GM23248 (cell line): ENCODE measurements at regions not wholly inside any gene's neighbourhood (a gene's known extent, or its start where the extent isn't known, plus 50 kb on each side); places are given as distances from the start of the nearest gene placed in this dataset.

ENCODE experiments used
- DNase-seq: peaks from one replicate; pipeline ENCODE4 v3.0.0-alpha.2; 2015
- H2AFZ ChIP-seq: fragments of 200-600 bp; sonication (generic); 2 replicates; pipeline ENCODE4 v1.6.1; 2016; ENCODE audit warnings: antibody characterized with exemption
- H3F3A ChIP-seq: fragments of 200-600 bp; sonication (generic); 2 replicates; pipeline ENCODE4 v1.6.1; 2016; ENCODE audit warnings: mild to moderate bottlenecking, antibody characterized with exemption, mixed run types; ENCODE audit not compliant: insufficient read depth
- H3K27ac ChIP-seq: fragments of 200-600 bp; sonication (generic); 2 replicates; pipeline ENCODE4 v1.5.1; 2016; ENCODE audit warnings: mild to moderate bottlenecking
- H3K27me3 ChIP-seq: fragments of 200-600 bp; sonication (generic); replicated peaks from 2 replicates; pipeline ENCODE4 v1.6.1; 2016; ENCODE audit warnings: mild to moderate bottlenecking; ENCODE audit not compliant: insufficient read depth
- H3K36me3 ChIP-seq: fragments of 200-600 bp; sonication (generic); 2 replicates; pipeline ENCODE4 v1.6.1; 2016; ENCODE audit warnings: low read depth, mild to moderate bottlenecking
- H3K4me1 ChIP-seq: fragments of 200-600 bp; sonication (generic); 2 replicates; pipeline ENCODE4 v1.6.1; 2016; ENCODE audit warnings: mild to moderate bottlenecking; ENCODE audit not compliant: insufficient read depth
- H3K4me2 ChIP-seq: fragments of 200-600 bp; sonication (generic); one replicate; pipeline ENCODE4 v1.6.1; 2016; ENCODE audit warnings: mild to moderate bottlenecking; ENCODE audit not compliant: unreplicated experiment
- H3K4me3 ChIP-seq: fragments of 200-600 bp; sonication (generic); 2 replicates; pipeline ENCODE4 v1.5.1; 2016; ENCODE audit warnings: mild to moderate bottlenecking
- H3K79me2 ChIP-seq: fragments of 200-600 bp; sonication (generic); 2 replicates; pipeline ENCODE4 v1.6.1; 2016; ENCODE audit warnings: mild to moderate bottlenecking; ENCODE audit not compliant: insufficient read depth
- H3K9ac ChIP-seq: fragments of 200-600 bp; sonication (generic); 2 replicates; pipeline ENCODE4 v1.6.1; 2016; ENCODE audit warnings: mild to moderate bottlenecking
- H3K9me2 ChIP-seq: fragments of 200-600 bp; sonication (generic); 2 replicates; pipeline ENCODE4 v1.6.1; 2016; ENCODE audit warnings: mixed run types, mild to moderate bottlenecking, moderate library complexity; ENCODE audit not compliant: insufficient read depth
- H3K9me3 ChIP-seq: fragments of 200-600 bp; sonication (generic); one replicate; pipeline ENCODE4 v1.6.1; 2017; ENCODE audit warnings: low read depth
- H4K20me1 ChIP-seq: fragments of 200-600 bp; sonication (generic); 2 replicates; pipeline ENCODE4 v1.6.0; 2016; ENCODE audit not compliant: insufficient read depth
- EZH2 ChIP-seq: fragments of 200-600 bp; sonication (generic); IDR thresholded peaks from 2 replicates; pipeline ENCODE4 v1.6.1; 2018; ENCODE audit warnings: antibody characterized with exemption, mild to moderate bottlenecking; ENCODE audit not compliant: insufficient read depth, poor library complexity, severe bottlenecking
- EZH2phosphoT487 ChIP-seq: fragments of 200-600 bp; sonication (generic); IDR thresholded peaks from 2 replicates; pipeline ENCODE4 v1.6.1; 2018; ENCODE audit warnings: antibody characterized with exemption, moderate library complexity, mild to moderate bottlenecking, low read depth; ENCODE audit not compliant: insufficient read depth
- WGBS, 2 experiments: methylation state at CpG; one replicate each; pipeline ENCODE4 v1.1.6; 2015 to 2017; ENCODE audit warnings: low lambda C conversion rate in 2 of 2, low coverage in 1 of 2; ENCODE audit errors: missing lambda C conversion rate in 2 of 2; 5-methylcytosine and 5-hydroxymethylcytosine counted together
- in situ Hi-C: fragments of 300-500 bp; cut with MboI; formaldehyde crosslinking; loops from 2 replicates; pipeline ENCODE4 v1.15.0; 2020

DNA sequence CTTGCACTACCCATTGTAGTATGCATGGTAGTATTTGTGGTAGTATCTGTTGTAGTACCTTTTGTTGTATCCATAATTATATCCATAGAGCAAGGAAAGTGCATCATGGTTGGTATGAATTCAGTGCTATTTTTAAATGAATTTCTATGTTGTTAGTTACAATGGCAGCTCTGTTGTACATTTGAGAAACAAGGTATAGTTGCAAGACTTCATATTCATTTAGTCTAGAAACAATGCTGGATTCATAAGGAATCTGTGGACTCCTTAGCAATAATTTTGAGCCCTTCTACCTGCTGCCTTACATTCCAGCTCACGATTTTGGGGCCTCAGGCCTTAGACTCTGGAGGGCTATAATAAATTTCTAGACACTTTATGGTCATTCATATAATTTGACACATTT is 141.8 kb downstream of the FAM43A start:
- WGBS, 2 experiments: 20 to 32% methylated on average over 1 of the region's 1 CpG
- Histone ChIP-seq H3K9ac (no peak overlapping the region), H3K27ac (no peak overlapping the region), H3F3A (no peaks in the 10 kb centered on the region), H3K79me2 (no peaks in the 10 kb centered on the region), H2AFZ (no peak overlapping the region), H3K36me3 (no peaks in the 10 kb centered on the region), H4K20me1 (no peaks in the 10 kb centered on the region), H3K4me2 (no peak overlapping the region), H3K9me2 (no peaks in the 10 kb centered on the region), H3K4me3 (no peak overlapping the region), H3K4me1 (no peaks in the 10 kb centered on the region), H3K27me3 (no peaks in the 10 kb centered on the region), H3K9me3 (no peaks in the 10 kb centered on the region)
- TF ChIP-seq EZH2phosphoT487 (no peak), EZH2 (no peak)
- no peak for DNase-seq
- in situ Hi-C loops: no loop called here

DNA sequence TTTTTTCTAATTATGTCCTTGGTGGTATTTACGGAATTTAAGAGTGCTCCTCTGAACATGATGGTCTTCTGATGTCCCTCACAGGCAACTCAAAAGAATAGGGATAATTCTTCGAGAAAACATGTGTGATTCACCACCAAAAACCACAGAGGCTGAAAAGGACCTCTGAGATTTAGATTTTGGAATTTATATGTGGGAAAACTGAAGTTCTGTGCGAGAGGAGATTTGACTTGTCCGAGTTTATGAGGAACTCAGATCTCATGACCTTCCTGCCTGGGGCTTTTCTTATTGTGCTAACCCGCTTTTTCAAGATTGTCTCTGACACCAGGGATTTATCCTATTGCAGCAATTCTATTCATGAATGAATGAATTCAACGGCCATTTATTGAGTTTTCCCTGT is 142.4 kb downstream of the FAM43A start:
- DNase-seq: no peak
- H3K4me2 ChIP-seq: no peak overlapping the region

DNA sequence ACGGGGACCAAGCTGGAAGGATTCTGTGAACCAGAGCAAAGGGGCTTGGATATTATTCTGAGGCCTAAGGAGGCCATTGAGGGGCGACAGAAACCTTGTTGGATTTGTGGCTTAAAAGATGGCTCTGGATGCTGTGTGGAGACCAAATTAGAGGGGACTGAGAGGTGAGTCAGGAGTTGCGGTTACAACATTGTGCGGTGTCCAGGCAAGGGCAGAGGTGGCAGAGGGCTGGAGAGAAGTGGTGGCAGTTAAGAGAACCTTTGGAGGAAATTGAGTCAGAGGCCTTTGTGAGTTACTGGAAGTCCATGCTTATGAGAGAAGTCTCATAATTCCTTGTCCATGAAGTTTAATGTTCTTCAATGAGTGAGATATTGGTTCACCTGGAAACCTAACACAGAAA is 143.2 kb downstream of the FAM43A start:
- H2AFZ ChIP-seq: no peak overlapping the region
- in situ Hi-C loops: no loop called here
- no peak overlapping the region for H3K9ac ChIP-seq
- DNase-seq: no peak
- no peaks in the 10 kb centered on the region for H3K9me2 ChIP-seq
- H3F3A ChIP-seq: no peaks in the 10 kb centered on the region
- no peak overlapping the region for H3K27ac ChIP-seq
- H3K4me3 ChIP-seq: no peak overlapping the region
- H3K9me3 ChIP-seq: no peaks in the 10 kb centered on the region
- no peaks in the 10 kb centered on the region for H3K36me3 ChIP-seq
- TF ChIP-seq EZH2phosphoT487 (no peak), EZH2 (no peak)
- no peaks in the 10 kb centered on the region for H3K79me2 ChIP-seq
- H3K4me2 ChIP-seq: no peak overlapping the region
- no peaks in the 10 kb centered on the region for H3K27me3 ChIP-seq
- H3K4me1 ChIP-seq: no peaks in the 10 kb centered on the region
- no peaks in the 10 kb centered on the region for H4K20me1 ChIP-seq
- 70% methylated on average over 4 of the region's 4 CpGs for whole genome bisulfite sequencing, 2 experiments

More for the DNA sequence above, 142.4 kb downstream of the FAM43A start:
- no peaks in the 10 kb centered on the region for H3F3A ChIP-seq
- no peak overlapping the region for H3K4me3 ChIP-seq
- no peaks in the 10 kb centered on the region for H3K4me1 ChIP-seq
- H3K27ac ChIP-seq: no peak overlapping the region
- H3K36me3 ChIP-seq: no peaks in the 10 kb centered on the region
- in situ Hi-C loops: no loop called here
- TF ChIP-seq EZH2phosphoT487: no peak
- no peak for TF ChIP-seq EZH2
- no peak overlapping the region for H3K9ac ChIP-seq
- H2AFZ ChIP-seq: no peak overlapping the region
- no peaks in the 10 kb centered on the region for H3K9me3 ChIP-seq
- H3K27me3 ChIP-seq: no peaks in the 10 kb centered on the region
- no peaks in the 10 kb centered on the region for H3K79me2 ChIP-seq
- 71 to 75% methylated on average over 6 of the region's 6 CpGs for WGBS, 2 experiments
- no peaks in the 10 kb centered on the region for H3K9me2 ChIP-seq
- no peaks in the 10 kb centered on the region for H4K20me1 ChIP-seq

DNA sequence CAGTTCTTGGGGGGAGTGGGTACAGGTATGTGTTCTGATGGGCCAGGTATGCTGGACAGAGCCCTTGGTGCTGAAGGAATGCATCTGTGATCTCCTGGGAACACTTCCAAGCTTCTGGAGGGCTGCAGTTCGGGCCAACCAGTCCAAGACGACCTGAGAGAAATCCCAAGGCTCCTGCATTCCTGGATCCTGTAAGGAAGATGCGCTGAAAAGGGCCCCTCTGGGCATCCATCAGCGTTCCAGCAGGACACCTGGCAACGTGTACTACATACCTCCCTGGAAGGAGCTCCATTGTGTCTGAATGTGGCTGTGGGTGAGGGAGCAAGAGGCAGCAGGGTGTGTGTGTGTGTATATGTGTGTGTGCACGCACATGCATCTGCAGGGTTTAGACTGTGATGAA is 144.7 kb downstream of the FAM43A start:
- Histone ChIP-seq H3K4me2 (no peak overlapping the region), H3K9ac (no peak overlapping the region), H3K4me1 (no peaks in the 10 kb centered on the region), H2AFZ (no peak overlapping the region), H3K9me3 (no peaks in the 10 kb centered on the region), H4K20me1 (no peaks in the 10 kb centered on the region), H3K4me3 (no peak overlapping the region), H3K79me2 (no peaks in the 10 kb centered on the region), H3K36me3 (no peaks in the 10 kb centered on the region), H3K27me3 (no peaks in the 10 kb centered on the region), H3K27ac (no peak overlapping the region), H3K9me2 (no peaks in the 10 kb centered on the region), H3F3A (no peaks in the 10 kb centered on the region)
- DNase-seq: no peak
- in situ Hi-C loops: no loop called here
- 53 to 63% methylated on average over 6 of the region's 6 CpGs for WGBS, 2 experiments
- TF ChIP-seq EZH2 (no peak), EZH2phosphoT487 (no peak)

DNA sequence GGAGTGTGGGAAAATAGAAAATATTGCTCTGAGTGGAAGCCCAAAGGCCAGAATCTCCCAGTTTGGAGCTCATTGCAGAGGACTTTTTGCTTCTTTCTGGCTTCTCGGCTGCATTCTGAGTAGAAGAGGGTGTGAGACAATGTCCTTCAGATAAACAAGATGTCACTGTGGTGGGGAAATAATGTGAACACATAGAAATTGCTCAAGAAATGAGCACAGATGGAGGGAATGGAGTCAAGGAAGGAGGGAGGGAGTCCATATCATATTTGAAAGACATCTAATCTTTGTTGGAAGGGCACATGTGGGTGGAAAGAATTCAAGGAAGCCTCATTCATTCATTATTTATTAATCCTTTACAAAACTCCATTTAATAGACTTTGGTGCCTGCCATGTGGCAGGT is 145.3 kb downstream of the FAM43A start:
- Histone ChIP-seq H3K9me2 (no peaks in the 10 kb centered on the region), H3K4me2 (no peak overlapping the region), H3K79me2 (no peaks in the 10 kb centered on the region), H4K20me1 (no peaks in the 10 kb centered on the region), H3K9me3 (no peaks in the 10 kb centered on the region), H3K36me3 (no peaks in the 10 kb centered on the region), H2AFZ (no peak overlapping the region), H3K27ac (no peak overlapping the region), H3K4me3 (no peak overlapping the region), H3F3A (no peaks in the 10 kb centered on the region), H3K27me3 (no peaks in the 10 kb centered on the region), H3K4me1 (no peaks in the 10 kb centered on the region), H3K9ac (no peak overlapping the region)
- TF ChIP-seq EZH2phosphoT487 (no peak), EZH2 (no peak)
- in situ Hi-C loops: no loop called here
- 85 to 100% methylated on average over 1 of the region's 1 CpG for WGBS, 2 experiments
- no peak for DNase-seq
